Jurkat, Clone E6-1 (cell line): ENCODE measurements at regions not wholly inside any gene's neighbourhood (a gene's known extent, or its start where the extent isn't known, plus 50 kb on each side); places are given as distances from the start of the nearest gene placed in this dataset.

Experiments
- DNase-seq: peaks from one replicate; pipeline ENCODE4 v3.0.0-alpha.2; 2011; ENCODE audit warnings: low read depth, low spot score
- H3K4me3 ChIP-seq: 2 replicates; pipeline ENCODE4 v1.5.1; 2011; ENCODE audit warnings: mild to moderate bottlenecking, low read length, control low read depth, moderate library complexity

GRCh38 chr12:88251798-88252197 lies 109.7 kb downstream of the TMTC3 start:
- DNase-seq: no peak

GRCh38 chr12:88253371-88253978 lies 111.4 kb downstream of the TMTC3 start:
- DNase-seq: no peak
- H3K4me3 ChIP-seq: no peak overlapping the region

More at GRCh38 chr12:88251798-88252197, 109.7 kb downstream of the TMTC3 start:
- H3K4me3 ChIP-seq: no peak overlapping the region

- no peak overlapping the region for H3K4me3 ChIP-seq
- DNase-seq: no peak
Observed at GRCh38 chr12:88255224-88255623, 113.1 kb downstream of the TMTC3 start.

GRCh38 chr12:88255847-88256246 lies 113.7 kb downstream of the TMTC3 start:
- no peak overlapping the region for H3K4me3 ChIP-seq
- no peak for DNase-seq

- no peak for DNase-seq
- H3K4me3 ChIP-seq: no peak overlapping the region
Observed at GRCh38 chr12:88258396-88258795, 116.3 kb downstream of the TMTC3 start.

GRCh38 chr12:88266806-88267360 lies 124.8 kb downstream of the TMTC3 start:
- DNase-seq: no peak
- no peak overlapping the region for H3K4me3 ChIP-seq

GRCh38 chr12:88267630-88268029 lies 125.5 kb downstream of the TMTC3 start:
- no peak overlapping the region for H3K4me3 ChIP-seq
- no peak for DNase-seq

GRCh38 chr12:88272456-88272855 lies 130.3 kb downstream of the TMTC3 start:
- DNase-seq: no peak
- no peak overlapping the region for H3K4me3 ChIP-seq

GRCh38 chr12:88273450-88273849 lies 131.3 kb downstream of the TMTC3 start:
- no peak overlapping the region for H3K4me3 ChIP-seq
- no peak for DNase-seq

GRCh38 chr12:88273875-88274274 lies 131.8 kb downstream of the TMTC3 start:
- no peak overlapping the region for H3K4me3 ChIP-seq
- DNase-seq: no peak

- DNase-seq: no peak
Observed at GRCh38 chr12:88291498-88292131, 149.5 kb downstream of the TMTC3 start.

GRCh38 chr12:88298014-88298682 lies 156.0 kb downstream of the TMTC3 start:
- no peak for DNase-seq
- H3K4me3 ChIP-seq: no peak overlapping the region

More at GRCh38 chr12:88291498-88292131, 149.5 kb downstream of the TMTC3 start:
- H3K4me3 ChIP-seq: no peak overlapping the region

- H3K4me3 ChIP-seq: no peak overlapping the region
- DNase-seq: no peak
Observed at GRCh38 chr12:88298761-88299242, 156.7 kb downstream of the TMTC3 start.

GRCh38 chr12:88299567-88300101 lies 157.5 kb downstream of the TMTC3 start:
- no peak overlapping the region for H3K4me3 ChIP-seq
- DNase-seq: no peak

- no peak for DNase-seq
- H3K4me3 ChIP-seq: no peak overlapping the region
Observed at GRCh38 chr12:88300931-88301330, 158.8 kb downstream of the TMTC3 start.

GRCh38 chr12:88303335-88303734 lies 161.2 kb downstream of the TMTC3 start:
- no peak for DNase-seq
- no peak overlapping the region for H3K4me3 ChIP-seq

GRCh38 chr12:88305254-88305890 lies 163.3 kb downstream of the TMTC3 start:
- no peak overlapping the region for H3K4me3 ChIP-seq
- DNase-seq: no peak

GRCh38 chr12:88306471-88307069 lies 164.5 kb downstream of the TMTC3 start:
- DNase-seq: no peak

GRCh38 chr12:88307961-88308360 lies 165.9 kb downstream of the TMTC3 start:
- DNase-seq: no peak
- no peak overlapping the region for H3K4me3 ChIP-seq

More at GRCh38 chr12:88306471-88307069, 164.5 kb downstream of the TMTC3 start:
- H3K4me3 ChIP-seq: no peak overlapping the region
